ENCODE measurements at regions not wholly inside any gene's neighbourhood (a gene's known extent, or its start where the extent isn't known, plus 50 kb on each side); places are given as distances from the start of the nearest gene placed in this dataset.
"Not testable (repeated sequence)": the region's sequence is repeated elsewhere in the genome, so short reads cannot be mapped to it uniquely, and the experiment has no call there.

- DNase-seq = no peak
These were observed 260.8 kb downstream of the PLK2 start for GRCh38 chr5:58199087-58199486.

GRCh38 chr5:58198330-58198729 lies 261.6 kb downstream of the PLK2 start:
- no peak for DNase-seq

DNA sequence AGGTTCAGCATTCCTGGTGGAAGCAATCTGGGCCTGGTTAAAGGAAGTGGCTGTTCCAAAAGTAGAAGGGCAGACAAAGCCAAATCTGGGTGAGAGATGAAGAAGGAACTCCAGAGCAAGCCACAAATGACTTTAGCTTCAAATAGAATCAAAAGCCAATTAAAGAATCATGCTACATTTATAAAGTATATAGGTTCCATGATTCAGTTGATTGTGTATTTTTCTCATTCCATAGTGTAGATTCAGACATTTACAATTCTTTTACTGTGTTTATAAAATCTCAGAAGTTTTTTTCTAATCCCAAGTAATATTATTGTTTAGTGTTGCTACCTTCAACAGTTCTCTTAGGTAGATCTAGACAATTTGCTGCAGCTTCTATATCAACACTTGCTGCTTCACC lies 262.0 kb downstream of the PLK2 start:
- DNase-seq = no peak

DNA sequence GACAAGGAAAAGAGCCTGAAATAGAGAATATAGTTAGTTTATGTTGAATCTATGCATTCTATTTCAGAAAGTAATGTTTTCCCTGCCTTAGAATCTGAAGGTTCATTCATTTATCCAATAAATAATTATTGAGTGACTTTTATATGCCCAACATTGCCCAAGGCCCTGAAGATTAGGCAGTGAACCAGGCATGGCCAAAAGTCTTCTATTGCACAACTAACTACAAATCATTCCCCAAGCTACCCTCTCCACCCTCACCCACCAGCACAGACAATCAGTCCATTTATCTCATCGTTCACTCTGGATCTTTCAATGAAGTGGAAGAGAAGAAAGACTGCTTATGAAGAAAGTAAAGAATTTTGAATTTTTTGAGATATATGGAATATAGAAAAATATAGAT lies 268.4 kb downstream of the PLK2 start:
- no peak for DNase-seq

DNA sequence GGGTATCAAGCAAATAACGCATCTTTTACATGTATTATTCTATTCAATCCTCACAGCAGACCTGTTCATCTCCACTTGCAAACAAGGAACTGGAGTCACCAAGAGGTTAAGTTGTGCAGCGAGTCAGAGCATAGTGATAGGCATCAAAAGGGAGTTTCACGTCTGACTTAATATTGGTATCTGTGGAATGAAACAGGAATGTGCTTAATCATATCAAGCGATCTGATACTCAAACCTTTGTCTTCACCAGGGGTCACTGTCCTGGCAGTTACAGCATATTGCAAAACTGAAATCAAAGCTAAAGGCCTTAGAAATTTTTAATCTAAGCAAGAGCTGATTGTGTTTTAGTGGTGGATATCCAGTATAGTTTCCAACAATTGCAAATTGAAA lies 271.6 kb downstream of the PLK2 start:
- no peak for DNase-seq

DNA sequence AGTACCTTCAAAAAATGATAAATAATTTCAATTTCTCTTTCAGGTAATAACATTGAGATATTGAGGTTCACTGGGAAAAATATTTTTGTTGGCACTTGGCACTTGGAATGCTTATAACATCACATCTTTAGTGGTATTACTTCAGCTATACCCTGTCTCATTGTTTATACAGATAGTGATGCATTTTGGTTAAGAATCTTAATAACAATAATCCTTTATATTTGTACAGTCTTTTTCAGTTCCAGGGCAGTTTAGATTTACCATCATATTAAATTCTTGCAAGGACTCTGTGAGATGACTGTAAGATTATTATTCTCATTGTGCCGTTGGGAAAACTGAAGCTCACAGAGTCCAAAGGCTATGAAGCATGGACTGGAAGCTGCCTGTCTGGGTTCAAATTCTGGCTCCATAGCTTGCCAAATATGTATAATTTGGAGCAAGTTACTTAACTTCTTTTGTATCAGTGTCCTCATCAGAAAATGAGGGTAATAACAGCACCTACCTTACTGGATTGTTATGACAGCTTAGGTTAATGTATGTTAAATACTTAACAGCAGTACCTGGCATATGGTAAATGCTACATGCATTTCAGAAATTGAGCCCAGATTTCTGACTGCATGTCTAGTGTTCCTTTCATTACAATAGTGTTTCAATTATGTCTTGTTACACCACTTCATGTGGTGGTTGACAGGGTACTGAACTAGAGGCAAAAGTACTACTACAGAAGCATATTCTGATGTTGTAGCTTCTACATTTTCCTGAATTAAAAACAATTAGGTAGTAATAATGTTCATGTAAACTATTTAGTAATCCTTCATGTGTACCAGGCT lies 272.2 kb downstream of the PLK2 start:
- no peak for DNase-seq

DNA sequence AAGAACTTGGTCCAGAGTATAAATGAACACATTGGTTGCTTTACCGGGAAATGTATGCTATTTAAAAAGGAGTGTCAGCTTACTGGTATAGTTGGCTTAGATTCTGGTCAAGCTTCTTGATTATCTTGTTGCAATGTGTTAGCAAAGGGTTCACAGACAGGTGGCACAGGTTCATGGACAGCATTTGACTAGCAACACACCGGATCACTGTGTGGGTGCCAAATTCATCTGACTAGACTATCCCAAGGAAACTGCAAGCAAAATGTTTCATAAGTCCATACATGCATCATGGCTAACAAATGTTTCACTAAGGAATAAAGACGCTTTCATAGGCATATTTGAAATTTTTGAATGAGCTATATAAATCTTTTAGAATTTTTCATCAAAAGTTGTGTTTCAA lies 274.1 kb downstream of the PLK2 start:
- no peak for DNase-seq

DNA sequence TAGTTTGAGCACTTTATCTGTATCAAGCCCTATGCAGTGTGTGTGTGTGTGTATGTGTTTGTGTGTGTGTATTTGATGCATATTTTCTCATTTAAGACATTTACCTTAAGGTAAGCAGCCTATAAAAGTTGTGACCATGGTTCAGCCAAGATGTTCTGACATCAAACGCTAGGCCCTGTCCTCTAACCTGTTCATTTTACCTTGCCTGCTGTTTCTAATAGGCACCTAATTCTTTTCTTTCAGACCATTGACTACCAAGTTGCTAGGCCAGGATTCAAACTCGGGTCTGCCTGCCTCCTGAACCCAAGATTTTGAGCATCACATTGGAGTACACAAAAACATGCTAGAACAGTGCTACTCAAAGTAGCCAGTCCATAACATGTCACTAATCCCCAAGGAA lies 274.5 kb downstream of the PLK2 start:
- DNase-seq = no peak

- DNase-seq = no peak
These were observed 275.0 kb downstream of the PLK2 start for GRCh38 chr5:58184910-58185309.

- no peak for DNase-seq
These were observed 276.1 kb downstream of the PLK2 start for GRCh38 chr5:58183786-58184085.

DNA sequence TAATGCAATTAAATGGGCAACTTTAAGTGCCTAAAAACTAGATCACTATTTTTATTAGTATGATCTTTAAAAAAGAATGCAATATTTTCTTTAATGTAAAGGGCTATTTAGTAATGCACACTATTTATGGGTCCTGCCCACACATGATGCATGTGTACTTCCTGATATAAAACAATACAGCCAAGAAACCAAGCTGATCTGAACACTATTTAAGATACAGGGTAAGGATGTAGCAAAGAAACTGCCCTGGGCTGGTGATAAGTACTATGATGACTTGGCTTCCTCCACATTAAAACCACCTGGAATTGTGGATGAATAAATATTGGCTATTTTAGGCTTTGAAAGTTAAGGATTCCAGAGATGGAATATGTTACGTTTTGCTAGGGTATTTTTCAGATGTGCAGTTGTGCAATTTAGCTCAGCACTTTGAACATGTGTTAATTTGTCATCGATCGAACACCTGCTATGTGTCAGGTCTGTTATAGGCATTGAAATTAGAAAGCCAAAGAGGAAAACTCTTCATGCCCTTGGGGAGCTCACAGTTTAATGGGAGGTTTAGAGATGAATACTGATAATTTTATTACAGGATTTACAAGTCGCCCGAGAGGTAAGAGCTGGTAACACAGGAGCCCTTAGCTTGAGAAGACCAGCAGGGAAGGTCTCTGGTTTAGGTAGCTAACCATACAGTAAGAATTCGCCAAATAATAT lies 276.7 kb downstream of the PLK2 start:
- DNase-seq = no peak

DNA sequence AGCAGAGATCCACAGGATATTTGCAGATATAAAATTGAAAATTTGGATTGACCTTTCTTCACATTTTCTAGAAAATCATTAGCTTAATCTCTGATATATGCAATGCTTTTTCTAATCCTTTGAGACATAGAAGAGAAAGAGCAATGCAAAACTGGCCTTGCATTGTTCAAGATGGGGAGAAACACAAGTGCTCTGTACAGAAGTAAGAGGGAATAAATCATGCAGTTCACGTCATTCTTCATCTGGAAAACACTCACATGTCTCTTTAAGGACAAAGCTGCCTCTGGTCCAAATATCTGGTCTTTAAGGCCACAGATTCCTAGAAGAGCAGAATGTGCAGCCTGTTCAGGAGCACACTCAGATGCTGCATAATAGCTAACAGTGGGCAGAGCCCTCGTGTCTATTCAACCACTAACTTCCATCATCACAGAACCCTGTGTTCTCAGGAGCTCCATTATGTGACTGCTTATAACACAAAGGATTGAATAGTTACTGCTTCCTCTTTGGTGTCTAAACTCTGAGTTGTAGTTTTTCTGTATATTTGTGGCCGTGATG lies 277.5 kb downstream of the PLK2 start:
- DNase-seq = no peak

DNA sequence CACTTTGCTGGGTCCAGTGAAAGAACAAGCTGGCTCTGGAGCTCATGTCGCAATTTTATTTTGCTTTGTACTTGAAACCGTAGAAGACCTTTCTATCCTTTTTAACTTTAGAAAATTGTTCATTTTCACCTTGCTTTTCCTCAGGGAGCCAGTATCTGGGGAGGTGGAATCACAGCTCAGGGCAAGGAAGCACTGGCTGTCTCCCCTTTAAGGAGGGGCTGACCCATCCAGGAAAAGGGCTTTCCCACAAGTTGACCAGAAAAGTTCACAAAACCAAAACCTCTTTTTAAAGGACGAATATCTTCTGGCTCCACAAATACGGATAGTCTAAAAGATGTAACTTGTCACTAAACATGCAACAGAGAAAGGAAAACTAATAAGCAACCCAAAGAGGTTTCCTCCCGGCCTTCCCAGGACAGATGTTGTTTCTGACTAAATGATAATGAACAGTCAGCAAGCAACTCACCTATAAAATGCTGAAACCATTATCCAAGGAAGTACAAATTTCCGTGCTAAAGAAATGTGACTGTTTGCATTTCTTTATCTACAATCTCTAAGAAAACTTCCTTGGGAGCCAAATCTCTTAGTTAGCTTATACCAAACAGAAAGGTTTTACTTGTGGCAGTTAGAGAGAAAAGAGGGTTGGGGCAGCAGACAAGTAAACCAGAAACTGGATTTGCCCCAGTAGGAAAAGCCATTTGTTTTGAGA lies 278.2 kb downstream of the PLK2 start:
- no peak for DNase-seq

- DNase-seq = no peak
These were observed 286.9 kb downstream of the PLK2 start for GRCh38 chr5:58172946-58173345.

DNA sequence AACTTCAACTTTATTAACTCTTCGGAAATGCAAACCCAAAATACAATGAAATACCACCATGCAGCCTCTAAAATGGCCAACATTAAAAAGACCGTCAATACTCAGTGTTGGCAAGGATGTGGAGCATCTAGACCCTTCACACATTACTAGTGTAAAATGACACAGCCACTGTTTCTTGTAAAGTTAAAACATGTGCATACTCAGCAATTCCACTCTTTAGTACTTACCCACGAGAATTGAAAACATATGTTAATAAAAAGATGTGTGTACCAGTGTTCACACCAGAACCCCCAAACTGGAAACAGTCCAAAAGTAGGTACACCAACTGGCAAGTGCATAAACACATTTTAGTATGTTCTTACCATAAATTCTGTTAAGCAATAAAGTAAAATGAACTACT lies 294.7 kb downstream of the PLK2 start:
- no peak for DNase-seq

DNA sequence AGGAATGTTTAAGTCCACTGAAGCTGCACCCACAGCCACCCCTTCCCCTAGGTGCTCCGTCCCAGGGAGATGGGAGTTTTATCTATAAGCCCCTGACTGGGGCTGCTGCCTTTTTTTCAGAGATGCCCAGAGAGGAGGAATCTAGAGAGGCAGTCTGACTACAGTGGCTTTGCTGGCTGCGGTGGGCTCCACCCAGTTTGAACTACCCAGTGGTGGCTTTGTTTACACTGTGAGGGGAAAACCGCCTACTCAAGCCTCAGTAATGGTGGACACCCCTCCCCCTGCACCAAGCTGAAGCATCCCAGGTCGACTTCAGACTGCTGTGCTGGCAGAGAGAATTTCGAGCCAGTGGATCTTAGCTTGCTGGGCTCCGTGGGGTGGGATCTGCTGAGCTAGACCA lies 298.0 kb downstream of the PLK2 start:
- DNase-seq = not testable (repeated sequence)

GRCh38 chr5:58156973-58157701 lies 302.7 kb downstream of the PLK2 start:
- DNase-seq = peak; percentile 71

GRCh38 chr5:58156361-58156760 lies 303.5 kb downstream of the PLK2 start:
- DNase-seq = peak; percentile 60

DNA sequence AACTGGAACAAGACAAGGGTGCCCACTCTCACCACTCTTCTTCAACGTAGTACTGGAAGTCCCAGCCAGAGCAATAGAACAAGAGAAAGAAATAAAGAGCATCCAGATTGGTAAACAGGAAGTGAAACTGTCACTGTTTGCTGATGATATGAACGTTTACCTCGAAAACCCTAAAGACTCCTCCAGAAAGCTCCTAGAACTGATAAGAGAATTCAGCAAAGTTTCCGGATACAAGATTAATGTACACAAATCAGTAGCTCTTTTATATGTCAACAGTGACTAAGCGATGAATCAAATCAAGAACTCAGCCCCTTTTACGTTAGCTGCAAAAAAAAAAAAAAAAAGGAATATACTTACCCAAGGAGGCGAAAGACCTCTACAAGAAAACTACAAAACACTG lies 306.6 kb downstream of the PLK2 start:
- DNase-seq = no peak

DNA sequence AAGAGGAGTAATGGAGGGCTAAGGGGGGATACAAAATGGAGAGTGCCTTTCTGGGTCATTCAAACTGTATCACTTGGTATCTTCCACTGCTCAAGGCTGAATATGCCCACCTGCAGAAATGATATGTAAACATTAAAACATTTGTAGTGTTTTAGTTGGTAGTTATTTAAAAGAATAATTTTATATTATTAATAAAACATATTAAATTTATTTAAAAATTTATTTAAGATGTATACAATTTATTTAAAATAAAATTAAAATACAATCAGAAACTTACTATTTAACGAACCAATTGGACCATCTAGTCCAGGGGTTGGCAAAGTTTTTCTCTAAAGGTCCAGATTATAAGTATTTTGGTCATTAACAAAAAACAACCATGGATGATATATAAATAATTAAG lies 308.5 kb downstream of the PLK2 start:
- DNase-seq = no peak

GRCh38 chr5:58150926-58151325 lies 309.0 kb downstream of the PLK2 start:
- no peak for DNase-seq

DNA sequence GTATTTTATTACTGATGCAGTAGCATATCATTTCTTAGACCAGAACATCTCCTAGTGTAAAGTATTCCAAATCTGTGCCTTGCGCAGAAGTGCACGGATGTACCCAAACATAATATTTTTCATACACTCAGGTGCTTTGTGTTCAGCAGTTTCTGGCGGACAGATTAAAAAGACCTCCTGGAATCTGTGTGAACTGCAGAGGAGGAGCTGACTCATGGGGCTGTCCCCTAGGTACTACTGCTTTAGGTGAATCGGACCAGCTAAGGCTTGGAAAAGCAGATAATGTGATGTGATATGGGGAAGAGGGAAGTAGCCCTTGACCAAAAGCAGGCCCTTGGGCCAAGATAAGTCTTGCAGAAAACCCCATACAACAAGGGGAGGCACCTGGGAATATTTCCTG lies 310.1 kb downstream of the PLK2 start:
- no peak for DNase-seq

DNA sequence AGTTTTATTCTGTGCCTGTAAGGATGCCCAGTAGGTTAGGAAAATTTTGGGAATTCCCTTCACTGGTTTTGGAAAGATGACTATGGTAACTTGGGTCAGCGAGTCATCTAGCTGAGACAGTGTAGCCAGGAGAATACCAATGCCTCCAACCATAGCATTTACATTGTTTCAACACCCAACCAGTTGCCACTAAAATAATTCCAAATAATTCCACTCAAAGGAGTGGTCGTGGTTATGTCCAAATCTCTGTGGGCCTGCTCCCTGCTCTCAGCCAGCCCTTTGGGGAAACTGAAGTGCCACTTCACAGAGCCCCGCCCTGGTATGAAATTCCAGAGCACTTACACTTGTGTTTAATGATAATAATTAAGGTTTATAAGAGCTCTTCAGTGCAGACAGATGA lies 310.5 kb downstream of the PLK2 start:
- no peak for DNase-seq

Measured in occipital lobe (tissue), 1 donor.